Tibial nerve (tissue), 3 donors: ENCODE measurements at regions not wholly inside any gene's neighbourhood (a gene's known extent, or its start where the extent isn't known, plus 50 kb on each side); places are given as distances from the start of the nearest gene placed in this dataset.

Experiments used
- POLR2A ChIP-seq, 2 donors: fragments of 450-650 bp; IDR thresholded peaks; one replicate each; pipeline ENCODE4 v1.6.1; 2017; ENCODE audit warnings: antibody characterized with exemption in 2 of 2, mild to moderate bottlenecking in 2 of 2, moderate library complexity in 2 of 2
- TF ChIP-seq, protein P1 (sequence below), 5 experiments: fragments of 200-600 bp in 3 of 5; fragments of 450-650 bp in 2 of 5; sonication (generic) in 3 of 5; IDR thresholded peaks; one replicate each; pipeline ENCODE4 v1.5.1; 2016 to 2019; ENCODE audit warnings: antibody characterized with exemption in 5 of 5, mild to moderate bottlenecking in 3 of 5, moderate library complexity in 2 of 5

DNA sequence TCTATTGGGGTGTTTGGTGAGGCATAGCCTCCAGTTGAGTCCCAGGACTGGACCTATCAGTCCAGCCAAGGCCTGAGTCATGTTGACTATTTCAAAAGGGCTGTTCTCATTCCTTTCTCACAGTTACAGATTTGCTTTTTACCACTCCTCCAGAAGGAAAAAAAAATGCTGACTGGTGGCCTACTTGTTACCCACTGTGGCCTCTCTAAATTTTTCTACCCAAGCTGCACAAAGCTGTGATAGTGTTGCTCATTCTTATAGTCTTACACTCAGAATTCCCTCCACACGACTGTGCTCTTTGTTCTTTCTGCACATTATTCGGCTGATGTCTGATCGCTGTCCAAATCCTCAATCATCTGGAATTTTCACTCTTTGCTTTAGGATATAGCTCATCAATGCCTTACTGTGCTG, 1142.2 kb downstream of the IGSF11 start:
- TF ChIP-seq, protein P1, sequence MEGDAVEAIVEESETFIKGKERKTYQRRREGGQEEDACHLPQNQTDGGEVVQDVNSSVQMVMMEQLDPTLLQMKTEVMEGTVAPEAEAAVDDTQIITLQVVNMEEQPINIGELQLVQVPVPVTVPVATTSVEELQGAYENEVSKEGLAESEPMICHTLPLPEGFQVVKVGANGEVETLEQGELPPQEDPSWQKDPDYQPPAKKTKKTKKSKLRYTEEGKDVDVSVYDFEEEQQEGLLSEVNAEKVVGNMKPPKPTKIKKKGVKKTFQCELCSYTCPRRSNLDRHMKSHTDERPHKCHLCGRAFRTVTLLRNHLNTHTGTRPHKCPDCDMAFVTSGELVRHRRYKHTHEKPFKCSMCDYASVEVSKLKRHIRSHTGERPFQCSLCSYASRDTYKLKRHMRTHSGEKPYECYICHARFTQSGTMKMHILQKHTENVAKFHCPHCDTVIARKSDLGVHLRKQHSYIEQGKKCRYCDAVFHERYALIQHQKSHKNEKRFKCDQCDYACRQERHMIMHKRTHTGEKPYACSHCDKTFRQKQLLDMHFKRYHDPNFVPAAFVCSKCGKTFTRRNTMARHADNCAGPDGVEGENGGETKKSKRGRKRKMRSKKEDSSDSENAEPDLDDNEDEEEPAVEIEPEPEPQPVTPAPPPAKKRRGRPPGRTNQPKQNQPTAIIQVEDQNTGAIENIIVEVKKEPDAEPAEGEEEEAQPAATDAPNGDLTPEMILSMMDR (IDR thresholded peaks at IDR 0.05) = no peak
- TF ChIP-seq POLR2A (IDR thresholded peaks at IDR 0.05) = no peak
